K562 (cell line): ENCODE measurements at regions not wholly inside any gene's neighbourhood (a gene's known extent, or its start where the extent isn't known, plus 50 kb on each side); places are given as distances from the start of the nearest gene placed in this dataset.

Experiments
- ATAC-seq: fragments of 200-7000 bp; cut with Tn5 transposase; 3 replicates; pipeline ENCODE4 v1.9.1; 2020; ENCODE audit warnings: moderate library complexity
- BruUV-seq: library from RNA; stranded (reverse); fragments of 400-500 nt; replicated peaks from 2 replicates; lab custom pipeline; 2021; lab: Mats Ljungman, UMichigan
- CTCF ChIA-PET: fragments of 300-600 bp; formaldehyde crosslinking; extraction: SDS; loops from one replicate; lab custom pipeline; 2021; ENCODE audit warnings: low intra/inter-chr PET ratio; lab: Yijun Ruan, JAX
- POLR2A ChIA-PET: fragments of 300-600, 350-650 bp; sonication (Branson Sonifier 250); formaldehyde crosslinking; extraction: SDS; loops from one replicate; lab custom pipeline; 2021; ENCODE audit warnings: antibody characterized with exemption, inconsistent platforms; lab: Yijun Ruan, JAX
- DNase-seq, 4 experiments: peaks; one replicate each; pipeline versions ENCODE4 v3.0.0 to v3.0.0-alpha.2; 2011 to 2018; ENCODE audit warnings: low spot score in 3 of 4, mixed read lengths in 3 of 4; ENCODE audit errors: extremely low read depth in 1 of 4
- FAIRE-seq: peaks from 2 replicates; lab custom pipeline; 2011; peaks lifted over from hg19 to GRCh38; lab: Jason Lieb, UNC
- H2AFZ ChIP-seq: 2 replicates; pipeline ENCODE4 v1.6.0; 2011; ENCODE audit warnings: low read depth, low read length, control low read depth, inconsistent platforms
- H3K27ac ChIP-seq: fragments of 200-600 bp; 3 replicates; pipeline ENCODE4 v1.8.0; 2011; ENCODE audit warnings: low read depth, mild to moderate bottlenecking, control low read depth, inconsistent platforms, low read length, moderate library complexity, mixed read lengths; ENCODE audit errors: extremely low read depth
- H3K27me3 ChIP-seq, 2 experiments: fragments of 300-600 bp in 1 of 2; 2 replicates in 1 of 2; 3 replicates in 1 of 2; pipeline versions ENCODE4 v1.6.0 to v1.8.0; 2011; ENCODE audit warnings: inconsistent platforms in 2 of 2, low read length in 2 of 2, mild to moderate bottlenecking in 1 of 2, mixed read lengths in 1 of 2, moderate library complexity in 1 of 2; ENCODE audit not compliant: control insufficient read depth in 2 of 2, insufficient read depth in 2 of 2
- H3K36me3 ChIP-seq: fragments of 300-600 bp; 3 replicates; pipeline ENCODE4 v1.8.0; 2011; ENCODE audit warnings: mild to moderate bottlenecking, low read length, inconsistent platforms; ENCODE audit not compliant: control insufficient read depth, insufficient read depth
- H3K4me1 ChIP-seq, 2 experiments: fragments of 200-600 bp in 1 of 2; replicated peaks in 1 of 2; 2 replicates in 1 of 2; 3 replicates in 1 of 2; pipeline versions ENCODE4 v1.5.1 to v1.8.0; 2011; ENCODE audit warnings: inconsistent platforms in 2 of 2, low read length in 2 of 2, mild to moderate bottlenecking in 1 of 2, mixed read lengths in 1 of 2, moderate library complexity in 1 of 2; ENCODE audit not compliant: control insufficient read depth in 2 of 2, insufficient read depth in 2 of 2
- H3K4me2 ChIP-seq: 2 replicates; pipeline ENCODE4 v1.6.1; 2011; ENCODE audit warnings: low read length, control low read depth, inconsistent platforms, mixed read lengths; ENCODE audit not compliant: insufficient read depth
- H3K4me3 ChIP-seq: fragments of 200-600 bp; sonication (generic), shearing (Covaris generic); 2 replicates; pipeline ENCODE4 v1.5.1; 2016; ENCODE audit warnings: control low read depth, inconsistent platforms
- H3K79me2 ChIP-seq: fragments of 200-600 bp; 3 replicates; pipeline ENCODE4 v1.8.0; 2011; ENCODE audit warnings: low read length, inconsistent platforms; ENCODE audit not compliant: control insufficient read depth, insufficient read depth
- H3K9ac ChIP-seq, 2 experiments: 2 replicates each; pipeline versions ENCODE4 v1.6.0 to v1.6.1; 2011; ENCODE audit warnings: low read depth in 2 of 2, low read length in 2 of 2, control low read depth in 1 of 2, inconsistent platforms in 1 of 2, mild to moderate bottlenecking in 1 of 2, mixed read lengths in 1 of 2; ENCODE audit not compliant: insufficient read depth in 1 of 2
- H3K9me1 ChIP-seq: one replicate; pipeline ENCODE4 v1.6.0; 2011; ENCODE audit warnings: inconsistent platforms, mild to moderate bottlenecking, low read length, moderate library complexity; ENCODE audit not compliant: control insufficient read depth, insufficient read depth
- H3K9me3 ChIP-seq: replicated peaks from 2 replicates; pipeline ENCODE4 v1.5.1; 2011; ENCODE audit warnings: low read depth, low read length, inconsistent platforms; ENCODE audit not compliant: control insufficient read depth, insufficient read depth
- H4K20me1 ChIP-seq: replicated peaks from 2 replicates; pipeline ENCODE4 v1.6.1; 2011; ENCODE audit warnings: low read length, inconsistent platforms, mixed read lengths; ENCODE audit not compliant: control insufficient read depth, insufficient read depth
- ELK1 ChIP-seq: sonication (generic); formaldehyde crosslinking; IDR thresholded peaks from 2 replicates; pipeline ENCODE4 v1.8.1; 2022; ENCODE audit warnings: missing genetic modification reagents
- HIVEP1 ChIP-seq: fragments of 250-450 bp; sonication (Bioruptor Pico); IDR thresholded peaks from 2 replicates; pipeline ENCODE4 v1.4.0; 2020; ENCODE audit warnings: mild to moderate bottlenecking
- ILF3 ChIP-seq: fragments of 450-650 bp; IDR thresholded peaks from 2 replicates; pipeline ENCODE4 v1.6.1; 2018; ENCODE audit warnings: antibody characterized with exemption, mild to moderate bottlenecking, moderate library complexity, borderline replicate concordance
- MAX ChIP-seq: sonication (generic); formaldehyde crosslinking; IDR thresholded peaks from 2 replicates; pipeline ENCODE4 v1.9.0; 2022; ENCODE audit warnings: mild to moderate bottlenecking, missing genetic modification reagents
- MGA ChIP-seq: fragments of 450-650 bp; IDR thresholded peaks from 2 replicates; pipeline ENCODE4 v1.6.1; 2016; ENCODE audit warnings: mild to moderate bottlenecking, moderate library complexity
- SAP30 ChIP-seq: fragments of 200-600 bp; sonication (generic); IDR thresholded peaks from 2 replicates; pipeline ENCODE4 v1.6.1; 2012; ENCODE audit warnings: borderline replicate concordance, low read depth, mild to moderate bottlenecking, moderate library complexity, low read length, control low read depth, inconsistent platforms; ENCODE audit not compliant: insufficient read depth, poor library complexity, severe bottlenecking
- TAF1 ChIP-seq: IDR thresholded peaks from 2 replicates; pipeline ENCODE4 v1.6.1; 2011; ENCODE audit warnings: mild to moderate bottlenecking, low read length, moderate library complexity; ENCODE audit not compliant: insufficient read depth, control insufficient read depth, severe bottlenecking; ENCODE audit errors: extremely low read depth
- WGBS: fragments of 100-300 bp; shearing (Covaris generic); methylation state at CpG from one replicate; pipeline ENCODE4 v1.1.6; 2016; ENCODE audit warnings: low coverage, mixed read lengths; ENCODE audit not compliant: insufficient coverage; ENCODE audit errors: missing lambda C conversion rate; 5-methylcytosine and 5-hydroxymethylcytosine counted together
- in situ Hi-C: fragments of 300-500 bp; cut with MboI; formaldehyde crosslinking; loops from 4 replicates; pipeline ENCODE4 v1.15.0; 2018; ENCODE audit warnings: inconsistent platforms, mixed read lengths
- intact Hi-C: fragments of 100-400 bp; cut with micrococcal nuclease; formaldehyde crosslinking; loops from 2 replicates; pipeline ENCODE4 v1.14.2; 2022

DNA sequence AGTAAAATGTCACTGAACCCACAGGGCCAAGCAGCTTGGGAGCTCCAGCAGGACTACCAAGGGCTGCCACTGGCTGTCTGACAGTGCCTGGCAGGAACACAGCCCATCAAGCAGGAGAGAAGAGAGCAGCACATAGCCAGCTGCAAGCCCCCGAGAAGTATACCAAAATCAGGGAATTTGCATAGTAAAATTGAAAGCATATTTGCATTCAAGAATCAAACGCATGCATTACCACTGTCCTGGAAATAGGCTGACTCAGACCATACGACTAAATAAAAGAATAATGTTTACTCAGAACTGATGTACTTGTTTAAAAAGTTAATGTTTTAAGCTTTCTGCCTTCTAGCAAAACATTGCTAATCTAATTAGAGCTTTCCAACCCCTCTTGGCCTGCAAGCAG is 298.1 kb downstream of the TFAP2B start:
- Histone ChIP-seq H3K27ac (no peak overlapping the region), H3K9ac (no peak overlapping the region), H3K9me3 (no peaks in the 10 kb centered on the region), H3K27me3 (no peaks in the 10 kb centered on the region), H3K36me3 (no peaks in the 10 kb centered on the region), H3K4me1 (peaks cover 0 to 14% of the 10 kb centered on the region in 2 experiments; a peak in 3 of 5 replicates), H2AFZ (peak overlapping the region; percentile 34), H3K79me2 (no peaks in the 10 kb centered on the region), H4K20me1 (no peaks in the 10 kb centered on the region), H3K4me2 (no peak overlapping the region), H3K9me1 (no peaks in the 10 kb centered on the region), H3K4me3 (no peak overlapping the region)
- DNase-seq (no peak), ATAC-seq (no peak), FAIRE-seq (no peak)
- in situ Hi-C loops (no loop called here), intact Hi-C loops (no loop called here)
- no TSS peak for BruUV-seq
- ChIA-PET CTCF (no interaction called here), POLR2A (interaction anchor here (0.6 to 1.1 kb wide), 2 partner anchors 83 to 220 kb away, joined by 3 read pairs; no protein-coding TSS in a partner anchor)
- WGBS, result 68% methylated on average over 3 of the region's 3 CpGs
- TF ChIP-seq HIVEP1 (CRISPR knock-in tag) (no peak), ELK1 (CRISPR knock-in tag) (no peak), SAP30 (no peak), MAX (CRISPR knock-in tag) (no peak), TAF1 (no peak), ILF3 (no peak), MGA (no peak)
